ENCODE measurements at regions not wholly inside any gene's neighbourhood (a gene's known extent, or its start where the extent isn't known, plus 50 kb on each side); places are given as distances from the start of the nearest gene placed in this dataset.

DNA sequence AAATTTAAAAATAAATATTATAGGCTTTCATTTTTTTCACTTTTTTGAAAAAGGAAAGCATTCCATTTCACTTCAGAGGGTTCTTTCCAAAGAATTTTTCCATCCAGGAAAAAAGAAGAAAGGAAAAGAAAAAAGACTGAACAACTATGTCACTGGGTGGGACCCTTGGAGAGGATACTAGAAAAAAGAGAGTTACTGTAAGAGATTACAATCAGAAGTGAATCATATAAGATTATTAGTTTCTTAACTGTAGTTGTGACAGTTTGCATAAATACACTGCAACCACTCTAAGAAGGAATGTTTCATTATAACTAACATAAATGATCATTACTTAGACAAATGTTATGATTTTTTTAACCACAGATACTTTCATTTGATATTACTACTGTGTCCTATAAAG, 87.8 kb downstream of the KLF12 start:
- no peak for TF ChIP-seq CTCF (IDR thresholded peaks at IDR 0.05; ENCODE audit: insufficient read depth, low read depth, low read length, missing control alignments)
- no peak overlapping the region for H3K4me3 ChIP-seq (ENCODE audit: low read depth, low read length)
- no peak for DNase-seq (ENCODE audit: low read depth)

GRCh38 chr13:74045583-74045982, 88.6 kb downstream of the KLF12 start:
- no peak for DNase-seq (ENCODE audit: low read depth)
- no peak for TF ChIP-seq CTCF (IDR thresholded peaks at IDR 0.05; ENCODE audit: insufficient read depth, low read depth, low read length, missing control alignments)
- H3K4me3 ChIP-seq (ENCODE audit: low read depth, low read length): no peak overlapping the region

GRCh38 chr13:74043237-74043636, 91.0 kb downstream of the KLF12 start:
- DNase-seq (ENCODE audit: low read depth): no peak
- TF ChIP-seq CTCF (IDR thresholded peaks at IDR 0.05; ENCODE audit: insufficient read depth, low read depth, low read length, missing control alignments): no peak
- H3K4me3 ChIP-seq (ENCODE audit: low read depth, low read length): no peak overlapping the region

DNA sequence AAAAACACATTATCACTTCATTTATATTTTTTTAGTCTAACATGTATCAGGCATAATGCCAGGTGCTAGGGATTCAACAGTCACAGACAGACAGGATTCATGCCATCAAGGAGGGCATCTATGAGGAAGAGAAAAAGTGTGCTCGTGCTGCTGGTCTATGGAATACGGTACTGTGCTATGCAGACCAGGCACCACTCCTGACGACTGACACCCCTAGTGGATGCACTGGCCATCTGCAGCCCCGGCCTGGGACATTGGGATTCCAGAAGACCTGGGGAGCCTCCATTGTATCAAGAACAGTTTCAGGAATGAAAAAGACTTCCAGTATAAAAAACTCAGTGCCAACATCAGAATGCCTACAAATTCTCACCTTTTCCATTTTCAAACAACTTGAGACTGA, 94.0 kb downstream of the KLF12 start:
- no peak overlapping the region for H3K4me3 ChIP-seq (ENCODE audit: low read depth, low read length)
- peak; percentile 64 for TF ChIP-seq CTCF (IDR thresholded peaks at IDR 0.05; ENCODE audit: insufficient read depth, low read depth, low read length, missing control alignments)
- peak; percentile 67 for DNase-seq (ENCODE audit: low read depth)

DNA sequence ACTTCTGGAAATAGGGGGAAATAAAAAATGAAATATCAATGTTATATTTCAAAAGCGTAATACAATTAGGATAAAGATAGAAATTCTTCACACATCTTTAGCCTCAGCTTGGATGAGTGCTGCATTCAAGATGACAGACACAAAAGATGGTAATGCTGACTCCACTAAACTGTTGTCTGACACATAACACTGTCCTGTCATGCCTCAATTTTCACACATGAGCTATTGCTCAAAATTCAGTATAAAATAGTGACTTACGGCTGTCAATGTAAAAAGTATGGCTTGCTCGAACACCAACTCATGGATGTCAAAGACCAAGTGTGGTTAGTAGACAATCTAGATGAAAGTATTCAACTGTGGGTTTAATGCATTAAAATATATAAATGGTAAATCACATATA, 94.5 kb downstream of the KLF12 start:
- DNase-seq (ENCODE audit: low read depth): no peak
- no peak for TF ChIP-seq CTCF (IDR thresholded peaks at IDR 0.05; ENCODE audit: insufficient read depth, low read depth, low read length, missing control alignments)
- H3K4me3 ChIP-seq (ENCODE audit: low read depth, low read length): no peak overlapping the region

GRCh38 chr13:74039154-74039553, 95.0 kb downstream of the KLF12 start:
- DNase-seq (ENCODE audit: low read depth): no peak
- no peak for TF ChIP-seq CTCF (IDR thresholded peaks at IDR 0.05; ENCODE audit: insufficient read depth, low read depth, low read length, missing control alignments)
- no peak overlapping the region for H3K4me3 ChIP-seq (ENCODE audit: low read depth, low read length)

DNA sequence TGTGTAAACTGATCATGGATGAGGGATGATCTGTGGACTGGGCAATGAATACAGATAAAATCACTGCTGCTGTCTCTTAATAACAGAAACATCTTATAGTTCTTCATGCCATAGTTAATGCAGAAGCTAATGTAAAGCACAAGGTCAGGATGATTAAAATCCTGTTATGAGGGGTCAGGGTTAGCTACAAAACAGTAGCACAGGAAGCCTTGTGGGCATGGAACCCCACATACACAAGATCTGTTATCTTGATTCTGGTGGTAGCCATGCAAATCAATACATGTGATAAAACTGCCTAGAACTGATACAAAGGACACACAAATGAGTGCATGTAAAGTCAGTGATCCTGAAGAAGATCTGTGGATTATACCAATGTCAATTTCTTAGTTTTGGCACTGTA, 96.4 kb downstream of the KLF12 start:
- no peak for TF ChIP-seq CTCF (IDR thresholded peaks at IDR 0.05; ENCODE audit: insufficient read depth, low read depth, low read length, missing control alignments)
- peak; percentile 9 for DNase-seq (ENCODE audit: low read depth)
- H3K4me3 ChIP-seq (ENCODE audit: low read depth, low read length): no peak overlapping the region

Measured in GM12865 (cell line).